OCI-LY3 (cell line): ENCODE measurements at regions not wholly inside any gene's neighbourhood (a gene's known extent, or its start where the extent isn't known, plus 50 kb on each side); places are given as distances from the start of the nearest gene placed in this dataset.

Experiments
- H2AFZ ChIP-seq: fragments of 200-600, 300-600 bp; shearing (Covaris generic); 2 replicates; pipeline ENCODE4 v1.6.0; 2014; ENCODE audit warnings: antibody characterized with exemption, low read depth, low read length
- H3K27ac ChIP-seq: fragments of 200-600, 300-600 bp; sonication (generic); 2 replicates; pipeline ENCODE4 v1.5.1; 2014; ENCODE audit warnings: mild to moderate bottlenecking, low read length, moderate library complexity, mixed read lengths
- H3K27me3 ChIP-seq: fragments of 200-600, 300-600 bp; sonication (generic); 2 replicates; pipeline ENCODE4 v1.6.1; 2014; ENCODE audit warnings: low read depth, low read length, mixed read lengths
- H3K36me3 ChIP-seq: fragments of 200-600, 300-600 bp; sonication (generic); replicated peaks from 2 replicates; pipeline ENCODE3; 2014; ENCODE audit warnings: low read depth, low read length, mixed read lengths
- H3K4me1 ChIP-seq: fragments of 300-600, 200-600 bp; sonication (generic); 2 replicates; pipeline ENCODE4 v1.6.1; 2014; ENCODE audit warnings: low read length, mixed read lengths
- H3K4me2 ChIP-seq: fragments of 200-600, 300-600 bp; sonication (generic); 2 replicates; pipeline ENCODE4 v1.6.1; 2014; ENCODE audit warnings: low read length, mixed read lengths
- H3K4me3 ChIP-seq: fragments of 300-600, 200-600 bp; sonication (generic); 2 replicates; pipeline ENCODE4 v1.5.1; 2014; ENCODE audit warnings: antibody characterized with exemption, mild to moderate bottlenecking, low read length, moderate library complexity
- H3K79me2 ChIP-seq: fragments of 300-600, 200-600 bp; shearing (Covaris generic); 2 replicates; pipeline ENCODE4 v1.6.1; 2014; ENCODE audit warnings: mild to moderate bottlenecking, low read length, mixed read lengths
- H3K9ac ChIP-seq: fragments of 300-600, 200-600 bp; shearing (Covaris generic); 2 replicates; pipeline ENCODE4 v1.6.0; 2014; ENCODE audit warnings: mild to moderate bottlenecking, low read length, moderate library complexity
- H3K9me3 ChIP-seq: fragments of 200-600, 300-600 bp; shearing (Covaris generic); 2 replicates; pipeline ENCODE4 v1.6.1; 2014; ENCODE audit warnings: low read length, mixed read lengths; ENCODE audit not compliant: insufficient read depth
- H4K20me1 ChIP-seq: fragments of 200-600, 300-600 bp; sonication (generic); 2 replicates; pipeline ENCODE4 v1.6.1; 2016; ENCODE audit warnings: low read length, mixed read lengths; ENCODE audit not compliant: insufficient read depth
- CTCF ChIP-seq: fragments of 200-600, 300-600 bp; sonication (generic); IDR thresholded peaks from 2 replicates; pipeline ENCODE4 v1.5.1; 2014; ENCODE audit warnings: antibody characterized with exemption, low read length, low read depth
- EZH2phosphoT487 ChIP-seq: fragments of 200-600 bp; shearing (Covaris generic); IDR thresholded peaks from 2 replicates; pipeline ENCODE4 v1.6.1; 2018; ENCODE audit warnings: antibody characterized with exemption, mixed run types, low read depth

- Histone ChIP-seq H3K79me2 (no peaks in the 10 kb centered on the region), H3K27me3 (no peaks in the 10 kb centered on the region), H3K4me1 (no peaks in the 10 kb centered on the region), H3K9me3 (no peaks in the 10 kb centered on the region), H3K9ac (no peak overlapping the region), H4K20me1 (no peaks in the 10 kb centered on the region), H3K36me3 (no peaks in the 10 kb centered on the region), H3K27ac (no peak overlapping the region), H3K4me2 (no peak overlapping the region), H3K4me3 (no peak overlapping the region), H2AFZ (no peak overlapping the region)
- TF ChIP-seq EZH2phosphoT487 (no peak), CTCF (no peak)
Measured at GRCh38 chr2:844715-845114, 105.9 kb upstream of the SNTG2 start.

GRCh38 chr2:842151-842803 is 108.4 kb upstream of the SNTG2 start:
- TF ChIP-seq EZH2phosphoT487, result no peak
- no peak for TF ChIP-seq CTCF

GRCh38 chr2:841036-841435 is 109.6 kb upstream of the SNTG2 start:
- no peak overlapping the region for H2AFZ ChIP-seq
- no peaks in the 10 kb centered on the region for H3K79me2 ChIP-seq
- H3K27me3 ChIP-seq, result peaks cover 3% of the 10 kb centered on the region; the same call in 1 of the 2 replicates
- no peak overlapping the region for H3K4me3 ChIP-seq
- no peak overlapping the region for H3K4me2 ChIP-seq
- no peak overlapping the region for H3K27ac ChIP-seq
- H3K36me3 ChIP-seq, result no peaks in the 10 kb centered on the region
- no peaks in the 10 kb centered on the region for H4K20me1 ChIP-seq
- H3K4me1 ChIP-seq, result no peaks in the 10 kb centered on the region
- H3K9ac ChIP-seq, result no peak overlapping the region
- TF ChIP-seq EZH2phosphoT487, result no peak
- no peak for TF ChIP-seq CTCF
- no peaks in the 10 kb centered on the region for H3K9me3 ChIP-seq

More at GRCh38 chr2:842151-842803, 108.4 kb upstream of the SNTG2 start:
- Histone ChIP-seq H3K27ac (no peak overlapping the region), H3K9ac (no peak overlapping the region), H3K4me3 (no peak overlapping the region), H3K27me3 (no peaks in the 10 kb centered on the region), H2AFZ (no peak overlapping the region), H3K4me2 (no peak overlapping the region), H3K36me3 (no peaks in the 10 kb centered on the region), H3K4me1 (no peaks in the 10 kb centered on the region), H4K20me1 (no peaks in the 10 kb centered on the region), H3K9me3 (no peaks in the 10 kb centered on the region), H3K79me2 (no peaks in the 10 kb centered on the region)

GRCh38 chr2:834233-834632 is 116.4 kb upstream of the SNTG2 start:
- H2AFZ ChIP-seq, result no peak overlapping the region
- no peak overlapping the region for H3K4me3 ChIP-seq
- no peaks in the 10 kb centered on the region for H3K36me3 ChIP-seq
- H3K9me3 ChIP-seq, result no peaks in the 10 kb centered on the region
- peaks cover 11% of the 10 kb centered on the region for H3K27me3 ChIP-seq
- TF ChIP-seq EZH2phosphoT487, result no peak
- no peak for TF ChIP-seq CTCF
- no peaks in the 10 kb centered on the region for H3K4me1 ChIP-seq
- H3K27ac ChIP-seq, result no peak overlapping the region
- H3K79me2 ChIP-seq, result no peaks in the 10 kb centered on the region
- no peaks in the 10 kb centered on the region for H4K20me1 ChIP-seq
- H3K9ac ChIP-seq, result no peak overlapping the region
- H3K4me2 ChIP-seq, result no peak overlapping the region
